Head of caudate nucleus (tissue), 42 donors: ENCODE measurements at regions not wholly inside any gene's neighbourhood (a gene's known extent, or its start where the extent isn't known, plus 50 kb on each side); places are given as distances from the start of the nearest gene placed in this dataset.
A peak's percentile ranks its signal among the peaks of the same experiment; 100 is the strongest.

ENCODE experiments used
- DNase-seq, 42 donors: peaks; one replicate each; pipeline versions ENCODE4 v3.0.0 to v3.0.0-alpha.2; 2020 to 2021; ENCODE audit warnings: mixed read lengths in 7 of 42
- intact Hi-C: fragments of 100-400 bp; cut with DNase I; formaldehyde crosslinking; loops from one replicate; pipeline ENCODE4 v1.15.0; 2022

DNA sequence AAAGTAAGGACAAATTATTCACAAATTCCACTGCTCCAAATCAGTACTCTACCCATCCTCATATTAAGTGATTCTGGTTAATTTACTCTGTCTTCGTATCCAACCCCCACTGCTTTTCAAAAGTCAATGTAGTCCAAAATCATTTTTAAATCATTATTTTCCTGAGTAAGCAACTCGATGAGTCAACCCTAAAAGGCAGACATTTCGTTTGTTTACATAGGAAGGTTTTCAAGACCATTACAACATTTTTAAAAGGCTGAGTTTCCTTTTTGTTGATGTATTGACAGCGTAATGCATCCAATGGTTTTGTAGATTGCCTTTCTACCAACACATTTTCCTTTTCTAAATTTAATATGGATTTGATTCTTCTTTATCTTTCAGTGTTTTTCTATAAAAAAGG, 523.0 kb upstream of the ANKRD30A start:
- intact Hi-C loops: no loop called here
- no peak for DNase-seq

DNA sequence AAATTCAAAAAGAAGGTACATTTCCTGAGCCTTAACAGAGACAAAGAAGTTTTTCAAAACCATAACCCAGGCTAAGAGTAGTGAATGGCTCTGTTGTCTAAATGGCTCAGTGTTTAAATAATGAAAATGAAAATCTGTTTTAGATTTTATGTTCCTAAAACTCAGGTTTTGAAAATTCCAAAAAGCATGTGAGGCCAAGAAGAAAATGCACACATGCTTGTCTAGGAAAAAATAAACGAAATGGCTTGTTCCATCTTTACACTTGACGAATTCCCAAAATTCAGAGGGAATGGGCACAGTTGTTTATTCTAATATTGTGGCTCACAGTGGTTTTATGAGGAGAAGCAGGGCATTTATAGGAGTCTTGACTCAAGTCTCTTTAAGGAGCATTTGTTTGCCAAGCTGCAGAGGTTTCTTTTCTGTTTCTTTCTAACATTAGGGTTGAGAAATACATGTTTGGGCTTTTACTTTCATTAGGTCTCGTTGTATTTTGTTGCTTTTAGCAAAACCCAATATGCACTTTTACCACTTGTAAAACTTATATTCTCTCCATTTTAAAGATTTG, 527.6 kb upstream of the ANKRD30A start:
- intact Hi-C loops: no loop called here
- DNase-seq: no peak

DNA sequence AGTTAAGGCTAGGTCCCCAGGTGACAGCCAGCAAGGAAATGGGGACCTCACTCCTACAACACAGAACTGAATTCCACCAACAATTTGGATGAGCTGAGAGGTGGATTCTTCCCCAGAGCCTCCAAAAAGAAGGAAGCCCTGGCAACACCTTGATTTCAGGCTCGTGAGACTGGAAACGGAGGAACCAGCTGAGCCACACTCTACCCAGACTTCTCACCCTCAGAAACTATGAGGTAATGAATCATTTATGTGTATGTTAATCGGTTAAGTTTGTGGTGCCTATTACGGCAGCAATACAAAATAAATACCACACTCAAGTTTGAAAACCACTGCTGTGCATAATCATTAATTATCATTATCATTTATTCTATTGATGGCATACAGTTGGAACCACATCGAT, 532.4 kb upstream of the ANKRD30A start:
- intact Hi-C loops: no loop called here
- no peak for DNase-seq

DNA sequence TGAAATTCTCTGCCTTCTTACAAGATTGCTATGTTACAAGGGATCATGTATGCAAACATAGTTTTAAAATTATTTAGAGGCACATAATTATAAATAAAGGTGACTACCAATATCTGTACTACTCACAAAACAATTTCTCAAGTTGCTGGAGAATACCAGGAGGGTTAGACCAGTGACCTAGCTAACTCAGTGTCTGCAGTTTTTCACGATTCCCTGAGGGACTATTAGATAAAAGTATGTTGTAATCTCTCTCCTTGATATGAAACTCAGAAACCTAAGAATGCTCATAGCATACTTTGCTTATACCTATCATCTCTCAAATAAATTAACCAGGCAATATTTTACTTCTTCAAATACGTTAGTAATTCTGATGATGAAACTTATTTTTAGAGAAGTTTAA, 534.0 kb upstream of the ANKRD30A start:
- intact Hi-C loops: no loop called here
- no peak for DNase-seq

DNA sequence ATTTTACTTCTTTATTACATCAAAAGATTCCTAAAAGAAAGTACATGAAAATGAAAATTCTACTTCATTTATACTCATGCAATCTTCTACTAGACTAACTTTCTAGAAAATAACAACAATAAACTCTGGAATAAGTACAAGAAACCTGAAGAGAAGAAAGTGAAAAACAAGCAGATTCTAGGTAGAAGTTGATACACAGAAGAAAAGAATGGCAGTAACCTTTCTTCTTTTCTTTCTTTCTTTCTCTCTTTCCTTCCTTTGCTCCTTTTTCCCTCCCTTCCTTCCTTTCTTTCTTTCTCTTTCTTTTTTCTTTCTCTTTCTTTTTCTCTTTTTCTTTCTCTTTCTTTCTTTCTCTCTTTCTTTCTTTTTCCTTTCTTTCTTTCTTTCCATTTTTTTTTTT, 541.7 kb upstream of the ANKRD30A start:
- intact Hi-C loops: no loop called here
- no peak for DNase-seq

DNA sequence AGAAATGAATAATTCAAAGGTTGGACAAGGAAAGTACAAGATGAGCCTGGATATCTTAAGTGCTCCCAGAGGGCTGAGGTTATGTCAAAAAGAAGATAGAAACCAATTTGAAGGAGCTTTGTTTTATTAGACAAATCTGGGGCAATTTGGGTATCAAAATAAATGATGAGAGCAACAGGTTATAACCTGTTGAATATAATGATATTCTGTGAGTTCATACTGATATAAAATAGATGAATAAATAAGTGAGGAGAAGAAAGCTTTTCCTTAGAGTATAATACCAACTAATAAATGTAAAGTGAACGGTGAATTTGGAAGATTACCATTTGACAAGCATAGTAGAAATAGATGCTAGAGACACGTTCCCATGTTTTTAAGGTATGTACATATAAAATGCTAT, 544.2 kb upstream of the ANKRD30A start:
- intact Hi-C loops: no loop called here
- no peak for DNase-seq

DNA sequence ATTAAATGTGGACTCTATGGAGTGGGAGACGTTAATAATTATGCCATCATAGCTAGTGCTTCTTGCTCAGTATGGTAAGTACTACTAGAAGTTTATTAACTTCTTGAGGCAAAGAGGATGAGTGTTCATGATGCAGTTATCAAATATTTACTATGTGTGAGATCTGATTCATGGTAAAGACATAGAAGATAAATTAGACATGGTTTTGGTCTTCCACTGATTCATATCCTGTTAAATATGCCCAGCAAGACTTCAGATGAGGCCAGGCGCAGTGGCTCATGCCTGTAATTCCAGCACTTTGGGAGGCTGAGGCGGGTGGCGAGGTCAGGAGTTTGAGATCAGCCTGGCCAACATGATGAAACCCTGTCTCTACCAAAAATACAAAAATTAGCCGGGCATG, 547.1 kb upstream of the ANKRD30A start:
- intact Hi-C loops: no loop called here
- DNase-seq: no peak

DNA sequence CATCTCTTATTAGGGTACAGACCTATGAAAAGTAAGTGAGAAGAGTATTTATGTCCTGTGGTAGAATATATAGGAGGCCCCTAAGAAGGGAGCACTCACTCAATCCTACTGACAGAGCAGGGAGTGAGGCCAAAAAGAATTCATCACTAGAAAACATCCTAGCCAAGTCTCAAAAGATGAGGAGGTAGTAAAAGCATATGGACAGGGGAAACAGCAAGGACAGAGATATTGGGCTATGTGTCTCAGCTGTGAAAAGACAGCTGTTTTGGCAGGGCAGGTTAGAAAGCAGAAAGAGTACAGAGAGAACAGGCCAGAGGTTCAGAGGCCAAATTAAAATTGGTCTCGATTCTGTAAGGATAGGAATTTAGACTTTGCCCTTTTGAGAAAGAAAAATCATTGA, 548.3 kb upstream of the ANKRD30A start:
- no peak for DNase-seq
- intact Hi-C loops: no loop called here

DNA sequence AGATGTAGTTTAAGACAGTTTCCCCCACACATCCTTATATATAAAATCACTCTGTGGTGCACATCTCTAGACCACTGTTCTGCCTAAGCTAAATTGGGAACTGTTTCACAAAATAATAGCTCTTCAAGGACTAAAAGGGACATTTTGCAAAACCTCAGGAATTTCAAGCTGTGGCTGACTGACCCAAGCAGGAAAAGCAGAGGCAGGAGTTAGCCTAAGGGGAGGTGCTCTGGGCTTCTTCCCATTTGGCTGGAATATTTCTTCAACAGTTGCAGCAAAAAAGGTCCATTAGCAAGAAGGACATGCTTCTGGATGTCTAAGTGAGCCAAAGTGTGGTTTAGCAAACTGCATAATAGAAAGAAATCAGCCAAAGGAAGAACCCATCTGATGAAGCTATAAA, 551.2 kb upstream of the ANKRD30A start:
- intact Hi-C loops: no loop called here
- DNase-seq: no peak

DNA sequence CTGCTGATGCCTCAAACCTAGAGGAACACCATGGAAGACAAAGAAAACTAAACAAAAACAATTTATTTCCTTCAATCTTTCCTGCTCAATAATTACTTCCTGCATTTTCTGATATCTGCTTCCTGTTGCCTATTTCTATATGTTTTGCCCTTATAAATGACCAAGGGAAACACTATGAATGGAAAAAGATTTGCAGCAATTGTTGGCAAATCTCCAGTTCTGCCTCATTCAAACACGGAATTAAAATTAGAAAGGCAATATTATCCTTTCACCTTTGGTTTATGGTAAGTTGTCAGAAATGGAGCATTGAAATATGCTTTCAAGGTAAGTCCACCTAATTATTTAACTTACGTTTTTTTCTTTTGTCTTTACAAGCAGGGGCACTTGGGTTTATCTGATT, 552.2 kb upstream of the ANKRD30A start:
- DNase-seq: no peak
- intact Hi-C loops: no loop called here

DNA sequence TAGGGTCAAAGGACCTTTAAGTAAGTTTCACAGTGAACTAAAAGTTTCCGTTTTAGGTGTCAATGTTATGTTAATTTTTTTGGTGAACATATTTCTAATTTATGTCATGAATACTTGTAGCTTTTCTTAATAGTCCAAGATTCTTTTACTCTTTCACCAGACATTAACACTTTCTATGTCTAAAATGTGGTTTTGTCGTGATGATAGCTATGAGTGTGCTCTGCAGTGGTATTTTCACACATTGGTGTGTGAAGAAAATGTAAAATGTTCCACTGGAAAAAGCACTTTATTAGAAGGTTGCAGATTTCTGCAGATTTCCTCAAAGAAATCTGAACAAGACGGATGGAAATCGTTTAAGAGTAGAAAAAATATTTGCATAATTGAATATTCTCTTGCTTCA, 561.0 kb upstream of the ANKRD30A start:
- intact Hi-C loops: no loop called here
- no peak for DNase-seq

DNA sequence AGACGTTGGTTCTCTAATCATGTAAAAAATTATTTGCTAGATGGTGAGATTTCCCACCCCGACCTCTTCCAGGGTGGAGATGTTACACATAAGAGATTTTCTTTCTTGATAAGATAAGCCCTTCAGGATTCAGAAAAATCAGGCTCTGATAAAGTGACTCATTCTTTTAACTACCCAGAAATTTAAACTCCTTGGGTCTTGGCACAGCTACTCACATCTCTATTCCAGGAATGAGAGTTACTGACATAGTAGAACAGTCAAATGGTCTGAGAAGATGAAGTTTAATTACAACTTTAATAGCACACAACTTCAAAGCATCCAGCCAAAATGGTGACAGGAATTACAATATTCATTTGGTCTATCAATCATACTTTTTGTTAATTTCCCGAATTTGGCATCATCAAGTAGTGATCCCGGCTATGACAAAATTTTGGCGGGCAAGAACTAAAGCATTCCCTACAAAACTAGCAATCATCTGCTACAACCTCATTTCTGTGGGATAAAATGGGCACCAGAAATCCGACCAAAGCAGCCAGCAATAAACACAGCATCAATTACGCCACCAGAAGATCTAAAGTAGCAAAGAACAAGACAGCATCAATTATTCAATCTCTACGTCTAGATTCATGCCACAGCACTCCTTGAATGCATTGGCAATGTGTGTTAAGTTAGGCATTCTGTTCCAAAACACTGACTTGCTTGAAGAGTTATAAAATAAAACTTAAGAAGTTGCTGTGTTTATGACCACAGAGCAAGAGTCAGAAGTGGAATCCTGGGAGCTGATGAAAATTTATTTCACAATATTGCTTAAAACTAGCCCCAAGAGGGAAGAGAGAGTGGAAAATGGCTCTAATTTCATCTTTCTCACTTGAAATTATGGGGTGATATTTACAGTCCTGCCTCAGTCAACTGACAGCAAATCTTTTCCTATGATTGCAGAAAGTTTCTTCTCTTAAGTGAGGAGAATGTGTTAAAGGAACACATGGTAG, 565.7 kb upstream of the ANKRD30A start:
- DNase-seq: no peak
- intact Hi-C loops: no loop called here

DNA sequence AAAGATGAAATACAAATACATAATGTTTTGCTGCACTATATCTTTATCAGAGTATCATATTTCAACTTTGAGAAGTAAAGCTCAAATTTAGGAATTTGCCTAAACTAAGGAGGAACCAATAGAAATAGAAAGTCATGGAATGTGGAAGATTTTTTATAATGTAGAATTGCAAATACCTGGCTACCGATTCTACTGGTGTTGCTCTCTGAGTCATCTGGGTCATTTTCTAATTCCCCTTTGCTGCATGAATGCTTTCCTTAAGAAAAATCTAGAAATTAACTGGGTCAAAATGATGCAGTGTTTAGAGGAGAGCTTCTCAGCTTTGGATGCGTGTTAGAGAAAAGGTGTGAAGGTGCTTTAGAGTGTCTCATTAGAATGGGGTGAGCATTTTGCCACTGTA, 568.9 kb upstream of the ANKRD30A start:
- intact Hi-C loops: no loop called here
- no peak for DNase-seq

DNA sequence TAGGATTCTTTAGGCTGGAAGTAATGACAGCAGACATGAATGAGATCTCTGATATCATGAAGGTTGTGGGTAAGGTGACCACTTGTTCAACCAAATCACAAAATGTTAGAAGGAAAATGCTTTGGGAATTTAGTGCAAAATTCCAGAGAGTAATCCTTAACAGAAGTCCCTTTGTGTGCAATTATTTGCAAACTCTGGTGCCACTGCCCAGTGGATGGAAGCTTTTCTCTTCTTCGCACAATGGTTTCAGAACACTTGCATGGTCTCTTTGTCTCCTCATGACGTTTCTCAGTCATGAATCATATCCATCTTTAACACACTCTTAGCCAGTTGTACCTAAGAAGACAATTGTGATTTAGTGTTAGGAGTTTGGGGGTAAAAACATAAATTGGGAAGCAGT, 570.4 kb upstream of the ANKRD30A start:
- DNase-seq: peak in 12 of 42 donors; percentile 3 to 59 (median 19)
- intact Hi-C loops: no loop called here

DNA sequence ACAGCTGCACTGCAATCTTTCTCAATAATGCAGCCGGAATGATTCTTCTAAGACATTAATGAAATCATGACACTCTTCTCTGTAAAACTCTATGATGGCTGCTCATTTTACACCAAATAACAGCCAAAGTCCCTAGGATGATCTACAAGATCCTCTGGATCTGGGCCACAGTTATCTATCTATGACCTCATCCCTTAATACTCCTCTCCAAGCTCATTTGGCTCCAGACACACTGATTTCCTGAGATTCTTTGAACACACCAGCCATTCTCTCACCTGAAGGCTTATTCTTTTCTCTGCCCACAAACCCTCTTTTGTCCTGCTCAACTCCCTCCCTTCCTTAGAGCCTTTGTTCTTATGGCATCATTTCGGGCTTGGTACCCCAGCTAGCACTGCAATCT, 577.4 kb upstream of the ANKRD30A start:
- intact Hi-C loops: no loop called here
- no peak for DNase-seq

DNA sequence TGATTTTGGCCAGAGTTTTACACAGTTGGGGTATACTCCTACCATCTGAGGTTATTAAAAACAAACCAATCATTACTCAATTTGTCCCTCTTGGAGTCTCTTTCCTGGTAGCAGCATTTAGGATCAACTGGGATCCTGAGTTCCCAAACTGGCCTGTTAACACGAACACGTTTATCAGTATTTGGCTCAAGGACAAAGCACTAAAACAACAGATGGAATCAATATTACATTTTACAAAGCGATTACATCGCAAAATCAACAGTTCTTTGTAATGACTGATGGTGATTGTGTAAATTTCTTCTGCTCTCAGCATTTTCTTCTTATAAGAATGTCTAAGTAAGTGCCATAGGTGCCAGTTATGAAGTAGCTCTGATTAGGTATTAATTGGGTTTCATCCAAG, 582.9 kb upstream of the ANKRD30A start:
- DNase-seq: no peak
- intact Hi-C loops: no loop called here

DNA sequence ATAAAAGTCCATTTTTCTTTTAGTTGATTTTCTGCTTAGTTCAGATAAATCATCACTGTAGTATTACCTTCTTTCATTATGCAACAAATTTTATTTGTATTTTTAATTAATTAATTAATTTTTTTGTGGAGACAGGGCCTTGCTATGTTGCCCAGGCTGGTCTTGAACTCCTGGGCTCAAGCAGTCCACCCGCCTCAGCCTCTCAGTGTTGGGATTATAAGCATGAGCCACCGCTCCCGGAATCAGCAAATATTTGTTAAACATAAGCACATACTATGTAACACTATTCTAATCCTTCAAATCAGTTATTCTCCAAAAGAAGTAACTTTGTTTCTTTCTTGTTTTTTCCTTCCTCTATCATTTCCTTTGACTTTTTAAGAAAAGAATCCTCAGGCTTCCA, 584.8 kb upstream of the ANKRD30A start:
- intact Hi-C loops: no loop called here
- no peak for DNase-seq

DNA sequence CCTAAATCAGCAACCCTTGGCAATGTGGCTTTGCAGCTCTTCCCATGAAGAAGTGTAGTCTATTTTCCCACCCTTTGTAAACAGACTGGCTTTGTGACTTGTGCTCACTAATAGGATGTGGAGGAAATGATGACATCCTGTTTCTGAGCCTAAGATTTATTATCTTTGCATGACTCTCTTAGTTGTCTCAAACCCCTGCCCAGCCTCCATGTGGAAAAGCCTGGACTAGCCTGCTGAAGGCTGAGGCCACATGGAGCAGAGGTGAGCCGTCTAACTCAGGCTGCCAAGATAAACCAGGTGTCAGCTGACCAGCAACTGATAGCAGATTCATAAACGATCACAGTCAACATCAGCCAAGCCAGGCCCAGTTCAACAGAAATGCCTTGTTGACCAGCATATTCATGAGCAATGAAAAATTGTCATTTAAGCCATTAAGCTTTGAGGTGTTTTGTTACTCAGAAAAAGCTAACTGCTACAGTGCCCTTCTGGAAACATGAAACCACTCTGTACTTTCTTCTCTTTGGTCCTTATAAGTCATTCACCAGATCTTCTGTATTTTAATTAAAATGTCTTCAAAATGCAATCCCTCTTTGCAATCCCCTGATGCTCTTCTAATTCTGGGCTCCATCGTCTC, 586.3 kb upstream of the ANKRD30A start:
- intact Hi-C loops: no loop called here
- DNase-seq: no peak

DNA sequence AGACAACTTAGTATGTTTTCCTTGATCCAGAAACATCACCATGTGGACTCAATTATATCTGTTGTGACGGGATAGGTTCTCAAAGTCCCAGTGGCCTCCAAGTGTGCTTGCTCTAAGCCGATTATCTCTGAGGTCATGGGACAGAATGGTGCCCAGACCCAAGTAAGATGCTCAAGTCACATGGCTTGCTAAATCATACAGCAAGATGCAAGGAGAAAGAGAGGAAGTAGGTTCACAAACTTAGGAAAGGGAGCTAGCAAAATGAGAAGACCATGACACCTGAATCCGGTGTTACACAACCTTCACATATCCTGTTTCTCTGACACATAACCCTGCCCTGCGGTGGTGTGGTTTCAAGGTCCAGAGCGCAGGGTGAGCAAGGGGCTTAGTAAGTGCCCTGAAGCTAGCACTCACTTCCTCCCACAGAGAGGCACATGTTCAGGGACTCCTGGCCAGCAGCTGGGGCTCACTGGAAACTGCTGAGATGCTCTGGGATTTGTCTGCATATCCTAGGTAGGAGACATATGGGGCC, 590.9 kb upstream of the ANKRD30A start:
- DNase-seq: no peak
- intact Hi-C loops: no loop called here

DNA sequence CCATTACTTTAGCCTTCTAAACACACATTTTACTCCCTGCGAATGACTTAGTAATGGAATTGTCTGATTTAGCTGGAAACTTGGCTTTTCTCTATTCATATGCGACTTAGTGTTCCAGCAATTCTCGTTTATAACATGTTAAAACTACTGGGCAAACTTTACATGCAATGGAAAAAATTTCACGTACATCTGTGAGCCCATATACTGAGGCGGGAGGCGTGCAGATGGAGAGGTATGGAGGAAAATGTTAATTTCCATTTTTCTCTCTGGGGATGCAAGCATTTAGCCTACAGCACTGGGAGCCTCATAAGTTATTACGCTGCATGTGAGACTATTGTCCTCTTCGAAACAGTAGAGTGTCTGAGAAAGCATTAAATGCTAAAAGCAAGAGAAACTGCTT, 591.5 kb upstream of the ANKRD30A start:
- DNase-seq: no peak
- intact Hi-C loops: no loop called here
